Daoy (cell line): ENCODE measurements at regions not wholly inside any gene's neighbourhood (a gene's known extent, or its start where the extent isn't known, plus 50 kb on each side); places are given as distances from the start of the nearest gene placed in this dataset.
A peak's percentile ranks its signal among the peaks of the same experiment; 100 is the strongest.
"Not testable (repeated sequence)": the region's sequence is repeated elsewhere in the genome, so short reads cannot be mapped to it uniquely, and the experiment has no call there.

Experiments
- DNase-seq: peaks from one replicate; pipeline ENCODE4 v3.0.0-alpha.2; 2015; ENCODE audit warnings: low read depth

DNA sequence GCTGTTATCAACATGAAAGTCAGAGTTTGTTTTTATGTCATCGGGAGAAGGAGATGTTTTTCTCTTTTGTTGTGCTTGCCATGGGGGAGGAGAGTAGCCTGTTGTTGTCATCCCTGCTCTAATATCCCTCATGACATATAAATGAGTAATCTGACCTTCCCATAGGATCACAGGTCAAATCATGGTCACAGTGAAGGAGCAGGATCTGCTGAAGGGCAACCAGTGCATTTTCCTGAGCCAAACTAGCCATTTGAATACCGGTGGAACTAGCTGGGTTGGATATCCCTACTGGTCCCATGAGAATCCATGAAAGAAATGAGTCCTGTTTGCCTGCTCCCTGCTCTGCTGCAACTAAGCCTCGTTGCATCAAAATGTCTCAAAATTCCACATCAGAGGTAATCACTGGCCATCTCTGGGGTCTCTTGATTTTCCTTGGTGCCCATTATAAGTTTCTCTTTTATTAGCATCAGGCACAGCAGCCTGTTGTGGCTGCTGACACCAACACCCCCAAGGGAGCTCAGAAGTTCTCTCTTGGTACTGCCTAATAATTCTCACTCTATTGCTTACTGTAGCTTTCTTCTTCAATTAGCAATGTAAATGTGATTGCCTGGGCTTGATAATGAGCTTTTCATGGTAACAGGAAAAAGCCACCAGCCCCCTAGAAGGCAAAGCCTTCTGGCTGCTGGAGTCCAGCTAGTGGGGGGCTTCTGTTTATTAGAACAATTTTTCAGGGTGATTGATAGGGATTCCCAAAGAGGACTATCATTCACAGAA, 211.4 kb upstream of the ERCC4 start:
- DNase-seq, result no peak

DNA sequence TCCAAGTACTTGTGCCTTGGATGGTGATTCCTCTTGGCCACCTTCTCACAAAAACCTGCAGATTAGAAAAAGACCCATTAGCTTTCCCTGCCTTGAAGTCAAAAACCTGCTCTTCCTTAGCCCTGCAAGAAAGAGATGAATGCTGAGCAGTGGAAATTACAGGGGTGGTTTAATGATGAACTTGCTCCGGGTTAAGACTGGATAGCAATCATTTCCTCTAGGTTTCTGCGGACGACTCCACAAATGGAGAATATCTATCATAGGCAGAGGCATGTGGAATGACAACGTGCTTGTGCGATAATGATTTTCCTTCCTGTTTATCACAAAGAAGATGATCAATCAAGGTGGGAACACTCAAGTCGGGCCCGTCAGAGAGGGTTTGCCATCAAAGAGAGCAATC, 201.2 kb upstream of the ERCC4 start:
- no peak for DNase-seq

DNA sequence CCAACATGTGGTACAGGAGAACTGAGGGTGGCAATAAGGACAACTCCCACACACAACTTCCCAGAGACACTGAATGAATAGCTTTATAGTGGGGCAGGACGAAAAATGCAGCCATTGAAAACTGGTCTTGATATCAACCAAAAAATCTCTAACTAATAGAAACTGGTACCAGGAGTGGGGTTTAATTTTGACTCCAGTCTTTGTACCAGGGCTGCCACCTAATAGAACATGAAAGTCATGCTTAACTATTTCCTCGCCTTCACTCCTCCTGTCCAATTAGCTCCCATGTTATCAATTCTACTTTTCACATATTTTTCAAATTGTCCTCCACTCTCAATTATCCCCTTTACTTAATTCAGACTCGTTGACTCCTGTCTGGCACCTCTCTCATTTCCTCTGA, 192.0 kb upstream of the ERCC4 start:
- DNase-seq, result no peak

DNA sequence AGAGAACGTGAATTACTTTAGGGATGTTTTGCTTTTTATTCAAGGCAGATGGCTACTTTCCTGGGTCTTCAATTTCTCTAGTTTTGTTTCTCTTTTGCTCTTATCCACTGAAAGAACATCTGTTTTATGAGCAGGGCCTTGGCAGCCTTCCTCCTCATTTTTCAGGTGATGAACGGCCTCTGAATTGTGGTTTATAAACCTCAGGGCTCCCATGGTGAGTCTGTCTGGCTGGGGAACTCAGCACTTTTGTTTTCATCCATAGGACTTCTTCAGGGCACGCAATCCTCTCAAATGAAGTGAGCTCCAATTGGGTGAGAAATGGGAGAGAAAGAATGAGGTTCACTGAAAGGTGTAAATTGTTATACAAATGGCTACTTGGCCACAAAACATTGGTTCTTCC, 186.4 kb upstream of the ERCC4 start:
- peak; percentile 10 for DNase-seq

DNA sequence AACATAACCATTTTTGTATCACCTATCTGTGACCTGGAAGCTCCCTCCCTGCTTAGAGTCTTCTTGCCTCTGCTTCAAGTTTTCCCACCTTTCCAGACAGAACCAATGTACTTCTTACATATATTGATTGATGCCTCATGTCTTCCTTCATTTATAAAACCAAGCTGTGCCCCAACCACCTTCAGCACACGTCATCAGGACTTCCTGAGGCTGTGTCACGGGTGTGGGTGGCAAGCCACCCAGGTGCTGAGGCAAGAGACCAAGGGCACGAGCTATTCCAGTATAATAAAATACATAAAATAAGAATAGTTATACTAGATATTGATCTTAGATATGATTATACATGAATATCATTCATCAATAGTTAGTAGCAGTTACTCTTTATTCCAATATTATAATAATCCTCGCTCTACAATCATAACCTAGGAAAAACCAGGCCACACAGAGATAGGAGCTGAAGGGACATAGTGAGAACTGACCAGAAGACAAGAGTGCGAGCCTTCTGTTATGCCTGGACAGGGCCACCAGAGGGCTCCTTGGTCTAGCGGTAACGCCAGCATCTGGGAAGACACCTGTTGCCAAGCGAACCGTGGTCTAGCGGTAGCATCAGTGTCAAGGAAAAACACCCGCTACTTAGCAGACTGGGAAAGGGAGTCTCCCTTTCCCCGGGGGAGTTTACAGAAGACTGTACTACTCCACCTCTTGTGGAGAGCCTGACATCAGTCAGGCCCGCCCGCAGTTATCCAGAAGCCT, 180.2 kb upstream of the ERCC4 start:
- DNase-seq, result not testable (repeated sequence)

DNA sequence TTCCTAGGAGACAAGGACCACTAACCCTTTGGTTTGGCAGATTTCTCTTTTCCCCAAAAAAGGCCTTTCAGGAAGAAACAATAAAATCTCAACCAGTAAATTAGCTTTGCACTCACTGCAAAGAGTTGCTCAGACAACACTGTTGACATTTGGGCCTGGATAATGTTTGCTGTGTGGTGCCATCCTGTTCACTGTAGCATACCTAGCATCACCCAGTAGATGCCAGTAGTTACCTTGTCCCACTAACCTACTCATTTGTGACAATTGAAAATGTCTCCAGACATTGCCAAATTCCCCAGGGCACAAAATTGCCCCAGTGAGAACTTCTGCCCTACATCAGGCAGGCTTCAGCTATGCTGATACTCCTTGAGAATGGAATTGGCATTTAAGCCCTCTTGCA, 177.0 kb upstream of the ERCC4 start:
- DNase-seq, result no peak

DNA sequence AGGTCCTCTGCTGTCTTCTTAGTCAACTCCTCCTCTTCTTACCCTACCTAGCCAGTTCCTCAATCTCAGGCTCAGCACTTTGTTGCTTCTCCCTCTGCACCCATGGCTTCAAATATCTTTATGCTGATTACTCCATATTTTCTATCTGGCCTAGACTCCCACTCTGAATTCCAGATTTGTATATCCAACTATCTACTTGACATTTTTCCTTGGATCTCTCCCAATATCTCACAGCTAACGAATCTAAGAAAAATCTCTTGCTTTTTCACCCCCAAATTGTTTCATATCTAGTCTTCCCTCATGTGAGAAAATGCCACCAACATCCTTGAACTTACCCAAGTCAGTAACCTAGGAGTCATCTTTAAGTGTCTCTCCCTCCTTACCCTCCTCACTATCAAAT, 176.4 kb upstream of the ERCC4 start:
- no peak for DNase-seq

DNA sequence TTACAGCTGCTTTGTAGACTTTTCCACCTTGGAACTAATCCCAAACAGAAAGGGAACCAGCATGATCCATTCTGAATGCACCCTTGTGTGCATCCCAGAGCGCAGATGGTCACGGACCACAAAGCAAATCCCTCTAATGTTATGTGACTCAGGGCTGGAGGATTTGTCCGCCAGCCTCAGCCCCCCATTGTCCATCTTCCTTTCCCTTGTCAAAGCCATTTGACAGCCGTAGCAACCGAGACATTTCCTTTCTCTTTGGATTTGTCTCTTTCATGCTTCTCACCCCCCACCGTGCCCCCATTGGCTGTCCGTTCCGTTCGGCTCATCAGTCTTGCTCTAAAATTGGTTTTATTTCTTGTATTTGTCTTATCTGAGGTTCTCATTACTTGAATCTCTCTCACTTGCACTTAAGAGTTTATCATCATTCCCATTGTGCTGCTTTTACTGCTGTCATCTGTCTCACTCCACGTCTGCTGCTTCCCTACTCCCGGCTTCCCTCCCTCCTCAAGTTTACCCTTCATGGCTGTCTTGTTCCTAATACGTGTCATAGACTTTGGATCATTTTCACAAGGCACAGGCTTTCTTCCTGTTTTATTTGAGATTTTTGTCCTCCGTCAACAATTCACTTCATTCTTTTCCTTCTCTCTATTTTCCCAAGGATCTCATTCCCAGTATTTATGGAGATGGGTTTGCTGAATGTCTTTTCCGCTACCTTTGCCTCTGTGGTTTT, 163.4 kb upstream of the ERCC4 start:
- DNase-seq, result no peak

DNA sequence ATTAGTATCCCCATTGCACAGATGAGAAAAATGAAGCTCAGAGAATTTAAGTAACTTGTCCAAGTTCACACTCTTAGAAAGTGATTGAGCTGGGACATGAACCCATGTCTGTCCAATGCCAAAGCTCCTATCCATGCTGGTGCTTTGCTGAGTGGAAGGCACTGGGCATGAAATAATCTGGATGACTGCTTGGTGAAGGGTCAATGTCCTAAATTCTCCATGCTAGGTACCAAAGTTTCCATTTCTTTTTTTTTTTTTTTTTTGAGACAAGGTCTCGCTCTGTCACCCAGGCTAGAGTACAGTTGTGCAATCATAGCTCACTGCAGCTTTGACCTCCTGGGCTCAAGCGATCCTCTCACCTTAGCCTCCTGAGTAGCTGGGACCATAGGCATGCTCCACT, 153.6 kb upstream of the ERCC4 start:
- no peak for DNase-seq

DNA sequence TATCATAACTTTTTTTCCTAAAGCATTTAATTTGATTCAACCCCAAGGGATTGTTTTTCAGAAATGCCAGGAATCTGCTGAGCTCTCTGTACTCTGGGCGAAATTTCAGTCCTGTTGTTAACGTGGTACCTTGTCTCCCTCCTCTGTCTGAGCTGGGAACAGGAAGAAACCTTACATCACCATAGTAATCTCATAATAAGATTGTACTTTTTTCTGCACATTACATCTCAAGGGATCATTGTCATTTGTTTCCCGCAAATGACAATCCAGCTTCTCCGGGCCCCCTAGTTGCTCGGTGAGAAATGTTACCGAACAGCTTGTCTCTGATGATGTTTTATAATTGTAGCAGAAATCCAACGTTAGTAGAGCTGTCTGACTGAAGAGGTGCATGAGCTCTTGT, 152.7 kb upstream of the ERCC4 start:
- DNase-seq, result no peak

DNA sequence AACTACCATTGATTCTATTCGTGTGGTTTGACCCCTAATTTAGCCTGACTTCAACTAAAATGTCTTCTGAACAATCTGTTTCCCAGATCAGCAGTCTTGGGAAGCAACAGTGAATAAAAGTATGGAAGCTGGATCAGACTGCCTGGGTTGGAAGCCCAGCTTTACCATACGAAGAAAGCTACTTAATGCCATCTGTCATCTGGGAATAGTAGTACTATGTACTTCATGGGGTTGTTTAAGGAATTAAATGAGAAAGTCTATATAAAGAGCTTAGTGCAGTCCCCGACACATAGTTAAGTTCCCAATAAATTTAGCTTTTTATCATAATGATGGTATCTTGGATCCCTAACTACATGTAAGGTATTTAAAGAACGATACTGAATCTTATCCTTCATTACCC, 151.5 kb upstream of the ERCC4 start:
- no peak for DNase-seq

DNA sequence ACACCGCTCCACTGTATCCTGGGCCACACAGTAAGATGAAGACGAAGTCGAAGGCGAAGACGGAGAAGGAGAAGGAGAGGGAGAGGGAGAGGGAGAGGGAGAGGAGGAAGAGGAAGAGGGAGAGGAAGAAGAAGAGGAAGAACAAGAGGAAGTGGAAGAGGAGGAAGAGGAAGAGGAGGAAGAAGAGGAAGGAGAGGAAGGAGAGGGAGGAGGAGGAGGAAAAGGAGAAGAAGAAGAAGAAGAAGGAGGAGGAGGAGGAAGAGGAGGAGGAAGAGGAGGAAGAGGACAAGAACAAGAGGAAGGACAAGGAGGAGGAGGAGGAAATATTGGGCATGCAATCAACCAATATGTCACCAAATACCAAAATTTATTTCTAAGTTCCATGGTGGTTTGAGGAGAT, 149.5 kb upstream of the ERCC4 start:
- DNase-seq, result no peak

DNA sequence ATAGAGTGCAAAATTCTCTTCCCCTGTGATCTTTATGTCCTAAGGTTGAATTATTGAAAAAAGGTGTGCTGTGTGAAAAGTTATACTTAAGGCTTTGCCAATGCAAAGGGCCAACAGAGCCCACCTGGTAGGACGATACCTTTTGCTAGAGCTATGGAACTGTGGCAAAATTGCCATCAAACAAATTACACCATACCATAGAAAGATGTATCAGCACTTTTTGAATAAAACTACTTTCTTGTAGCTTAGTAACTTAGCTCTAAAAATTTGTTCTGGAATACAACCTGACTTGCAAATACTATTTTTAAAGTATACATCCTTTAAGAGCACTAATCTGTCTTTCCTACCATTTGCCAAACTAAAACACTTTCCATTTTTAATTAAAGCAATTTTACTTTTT, 147.2 kb upstream of the ERCC4 start:
- DNase-seq, result no peak

DNA sequence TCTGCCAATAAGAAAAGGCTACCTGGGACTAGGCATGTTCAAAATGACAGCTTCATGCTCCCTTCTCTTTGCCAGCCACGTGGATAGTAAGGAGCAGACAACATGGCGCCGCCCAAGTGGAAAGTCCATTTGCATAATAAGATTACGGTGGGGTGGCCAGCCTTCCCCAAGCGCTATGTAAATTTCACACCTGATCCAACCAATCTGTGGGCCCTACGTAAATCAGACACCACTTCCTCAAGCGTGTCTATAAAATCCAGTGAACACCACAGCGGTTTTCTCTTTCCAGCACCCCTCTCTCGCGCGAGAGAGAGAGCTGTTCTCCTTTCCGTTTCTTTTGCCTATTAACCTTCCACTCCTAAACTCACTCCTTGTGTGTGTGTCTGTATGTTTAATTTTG, 140.3 kb upstream of the ERCC4 start:
- DNase-seq, result peak; percentile 89

DNA sequence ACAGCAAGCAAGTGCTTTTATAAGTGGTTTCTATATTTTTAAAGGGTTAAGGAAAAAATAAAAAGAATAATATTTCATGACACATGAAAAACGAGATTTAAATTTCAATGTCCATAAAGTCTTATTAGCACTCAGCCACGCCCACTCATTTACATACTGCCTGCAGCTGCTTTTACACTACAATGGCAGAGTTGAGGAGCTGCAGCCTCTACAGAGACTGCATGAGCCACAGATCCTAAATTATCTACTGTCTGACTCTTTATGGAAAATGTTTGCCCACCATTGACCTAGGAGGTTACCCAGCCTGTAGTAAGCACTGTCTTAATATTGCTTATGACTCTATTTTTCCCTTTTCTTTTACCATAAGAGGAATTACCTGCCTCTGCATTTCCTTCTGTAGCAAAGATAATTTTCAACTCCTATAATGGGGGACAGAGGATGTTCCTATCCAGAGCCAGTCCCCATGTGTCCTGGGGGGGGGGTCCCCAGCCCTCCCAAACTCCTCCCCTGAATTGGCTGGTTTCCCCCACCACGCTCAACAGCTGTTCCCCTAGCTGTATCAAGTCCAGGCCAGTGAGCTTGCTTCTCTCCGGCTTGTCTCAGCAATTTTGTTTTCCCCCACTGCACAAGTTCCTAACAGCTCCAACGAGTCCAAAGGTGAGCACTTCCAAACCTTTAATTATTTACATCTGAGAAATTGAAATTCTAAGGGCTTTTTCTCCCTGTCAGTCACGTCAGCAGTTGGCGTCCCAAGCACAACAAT, 139.4 kb upstream of the ERCC4 start:
- DNase-seq, result no peak

DNA sequence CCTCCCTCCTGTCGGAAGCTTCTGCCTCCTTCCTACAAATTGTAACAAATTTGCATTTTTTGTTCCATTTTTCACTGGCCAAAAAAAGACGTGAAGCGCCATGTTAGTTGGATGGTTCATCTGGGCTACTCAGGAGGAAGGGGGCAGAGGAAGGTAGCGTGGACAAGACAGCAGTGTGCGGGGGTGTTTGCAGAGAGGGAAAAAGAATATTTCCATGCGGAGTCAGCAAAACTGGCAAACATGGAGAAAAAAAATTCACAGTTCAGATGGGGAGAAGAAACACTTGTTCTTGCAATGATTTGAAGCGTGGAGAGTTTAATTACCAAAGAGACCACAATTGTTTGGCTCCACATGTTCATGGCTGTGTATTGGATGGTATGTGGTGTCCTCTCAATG, 138.8 kb upstream of the ERCC4 start:
- no peak for DNase-seq

DNA sequence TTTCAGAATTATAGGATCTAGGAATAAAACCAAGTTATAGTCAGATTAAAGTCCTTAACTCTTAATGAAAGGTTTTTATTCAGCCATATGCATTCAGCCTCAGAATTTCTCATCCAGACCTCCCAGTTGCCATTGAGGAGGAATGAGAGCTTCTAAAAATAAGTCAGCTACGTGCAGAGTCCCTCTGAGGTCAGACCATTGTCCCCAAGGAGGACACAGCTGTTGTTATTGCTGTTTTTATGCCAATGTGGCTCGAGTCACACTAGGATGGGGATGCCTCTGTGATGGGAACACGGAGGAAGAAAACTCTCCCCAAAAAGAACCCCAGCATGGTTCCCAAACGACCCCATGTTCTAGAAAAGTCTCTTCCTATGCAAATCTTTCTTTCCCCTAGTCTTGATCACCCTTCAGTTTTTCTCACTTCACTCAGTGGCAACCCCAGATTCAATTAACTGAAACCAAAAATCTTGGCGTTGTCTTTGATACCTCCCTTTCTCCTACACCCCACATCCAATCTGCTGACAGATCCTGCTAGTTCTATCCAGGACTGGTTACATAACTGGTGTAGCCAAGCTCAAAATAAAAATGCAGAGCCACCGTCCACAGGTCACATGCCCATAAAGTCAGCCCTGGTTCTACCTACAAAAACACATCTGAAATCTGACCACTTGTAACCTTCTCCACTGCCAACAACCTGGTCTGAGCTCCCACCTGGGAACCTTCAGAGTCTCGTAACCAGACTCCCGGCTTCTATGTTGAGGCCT, 138.2 kb upstream of the ERCC4 start:
- DNase-seq, result no peak

DNA sequence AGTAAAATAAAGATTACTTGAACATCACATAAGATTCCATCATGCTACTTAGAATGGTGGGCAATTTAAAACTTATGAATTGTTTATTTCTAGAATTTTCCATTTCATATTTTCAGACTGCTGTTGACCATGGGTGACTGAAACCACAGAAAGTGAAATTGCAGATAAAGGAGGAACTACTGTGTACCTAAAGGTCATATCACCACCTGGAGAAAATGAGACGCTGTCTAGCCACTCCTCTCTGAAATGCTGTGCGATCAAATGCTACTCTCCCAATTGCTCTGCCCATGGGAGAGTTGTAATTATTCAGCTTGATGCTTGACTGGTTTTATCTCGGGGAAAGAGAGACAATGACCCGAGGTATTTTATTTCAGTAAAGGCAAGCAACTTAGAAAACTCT, 128.9 kb upstream of the ERCC4 start:
- DNase-seq, result no peak

DNA sequence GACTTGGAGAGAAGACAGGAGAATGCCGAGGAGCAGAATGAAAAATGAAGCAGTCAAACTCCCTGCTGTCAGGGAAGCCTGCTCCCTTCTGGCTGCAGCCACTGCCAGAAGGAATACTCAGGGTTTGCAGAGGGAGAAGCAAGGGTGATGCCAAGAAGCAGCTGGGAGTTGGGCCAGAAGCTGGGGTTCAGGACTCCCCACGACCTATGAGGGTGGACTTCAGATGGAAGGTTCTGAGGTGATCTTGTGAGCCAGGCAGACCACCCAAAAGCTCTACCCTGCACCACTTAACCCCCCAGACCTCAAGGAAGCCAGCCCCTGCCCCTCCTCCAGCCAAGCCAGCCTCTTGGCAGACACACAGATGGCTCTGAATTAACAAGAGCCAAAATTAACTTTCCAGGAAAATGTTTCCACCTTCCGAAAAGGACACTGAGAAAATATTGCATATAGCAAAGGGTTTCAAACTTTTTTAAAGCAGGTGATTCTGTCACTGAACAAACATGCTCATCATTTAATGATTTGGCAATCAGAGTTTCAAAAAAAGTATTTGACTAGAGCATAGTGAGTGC, 126.0 kb upstream of the ERCC4 start:
- no peak for DNase-seq

DNA sequence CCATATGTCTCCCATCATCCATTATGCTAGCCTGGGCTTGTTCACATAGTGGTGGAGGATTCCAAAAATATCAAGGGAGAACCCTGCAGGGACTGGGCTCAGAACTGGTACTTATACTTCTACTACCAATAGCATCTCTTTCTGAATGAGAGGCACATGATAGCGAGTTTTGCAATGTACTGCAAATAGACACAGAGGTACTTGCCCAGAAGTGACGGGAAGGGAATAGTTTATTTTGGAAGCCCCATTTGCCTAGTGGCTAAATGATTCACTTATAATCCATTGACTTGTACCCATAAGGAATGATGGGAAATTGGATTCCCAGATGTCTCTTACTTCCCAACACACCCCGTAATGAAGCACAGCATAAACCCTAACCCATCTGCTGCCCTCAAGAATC, 124.8 kb upstream of the ERCC4 start:
- DNase-seq, result no peak

DNA sequence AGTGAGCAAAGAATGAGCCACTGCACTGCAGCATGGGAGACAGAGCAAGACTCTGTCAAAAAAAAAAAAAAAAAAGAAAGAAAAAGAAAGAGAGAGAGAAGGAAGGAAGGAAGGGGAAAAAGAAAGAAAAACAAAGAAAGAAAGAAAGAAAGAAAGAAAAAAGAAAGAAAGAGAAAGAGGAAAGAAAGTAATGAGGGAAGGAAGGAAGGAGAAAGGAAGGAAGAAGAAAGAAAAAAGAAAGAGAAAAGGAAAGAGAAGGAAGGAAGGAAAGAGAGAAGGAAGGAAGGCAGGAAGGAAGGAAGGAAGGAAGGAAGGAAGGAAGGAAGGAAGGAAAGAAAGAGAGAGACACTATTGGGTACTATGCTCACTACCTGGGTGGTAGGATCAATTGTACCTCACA, 122.2 kb upstream of the ERCC4 start:
- DNase-seq, result no peak
